Stomach (tissue), 8 donors: ENCODE measurements at regions not wholly inside any gene's neighbourhood (a gene's known extent, or its start where the extent isn't known, plus 50 kb on each side); places are given as distances from the start of the nearest gene placed in this dataset.

Experiments used
- DNase-seq, 2 donors: peaks; one replicate each; pipeline versions ENCODE4 v3.0.0 to v3.0.0-alpha.2; 2013 to 2019
- H3K27ac ChIP-seq, 5 donors: fragments of 200-600 bp in 4 of 5; sonication (generic) in 4 of 5; one replicate each; pipeline ENCODE4 v1.5.1; 2013 to 2019; ENCODE audit warnings: mild to moderate bottlenecking in 1 of 5, moderate library complexity in 1 of 5
- H3K27me3 ChIP-seq, 3 donors: fragments of 200-600 bp; sonication (generic); one replicate each; pipeline ENCODE4 v1.5.1; 2017 to 2019; ENCODE audit warnings: mixed run types in 1 of 3
- H3K36me3 ChIP-seq, 4 donors: fragments of 200-600 bp; sonication (generic); 1 replicate in 3 of 4; 2 replicates in 1 of 4; pipeline ENCODE4 v1.5.1; 2016 to 2019
- H3K4me1 ChIP-seq, 4 donors: fragments of 200-600 bp; sonication (generic); one replicate each; pipeline ENCODE4 v1.5.1; 2016 to 2019
- H3K4me3 ChIP-seq, 4 donors: fragments of 200-600 bp; sonication (generic) in 3 of 4; one replicate each; pipeline ENCODE4 v1.5.1; 2016 to 2019; ENCODE audit warnings: mild to moderate bottlenecking in 1 of 4
- H3K9me3 ChIP-seq, 4 donors: fragments of 200-600 bp; sonication (generic); one replicate each; pipeline ENCODE4 v1.5.1; 2016 to 2019
- EP300 ChIP-seq: sonication (generic); formaldehyde crosslinking; IDR thresholded peaks from one replicate; pipeline ENCODE4 v1.6.1; 2017; ENCODE audit warnings: antibody characterized with exemption
- POLR2A ChIP-seq, 4 donors: fragments of 450-650 bp; IDR thresholded peaks; one replicate each; pipeline ENCODE4 v1.6.1; 2016; ENCODE audit warnings: antibody characterized with exemption in 4 of 4, control low read depth in 2 of 4, mild to moderate bottlenecking in 1 of 4, moderate library complexity in 1 of 4
- POLR2AphosphoS5 ChIP-seq, 3 donors: sonication (generic); formaldehyde crosslinking; IDR thresholded peaks; one replicate each; pipeline ENCODE4 v1.6.1; 2016; ENCODE audit warnings: antibody characterized with exemption in 3 of 3
- WGBS, 5 donors: extraction: QIAGEN DNeasy Blood & Tissue Kit in 3 of 5; methylation state at CpG; one replicate each; pipeline versions ENCODE4 v1.1.5 to v1.1.7; 2013 to 2018; 5-methylcytosine and 5-hydroxymethylcytosine counted together
- intact Hi-C: fragments of 100-400 bp; cut with DNase I; formaldehyde crosslinking; loops from one replicate; pipeline ENCODE4 v1.15.1; 2023; ENCODE audit warnings: low total_unique reads
- TF ChIP-seq, protein P1 (sequence below), 7 experiments: fragments of 450-650 bp in 4 of 7; fragments of 200-600 bp in 3 of 7; sonication (generic) in 3 of 7; IDR thresholded peaks; one replicate each; pipeline ENCODE4 v1.5.1; 2016 to 2019; ENCODE audit warnings: antibody characterized with exemption in 7 of 7, control low read depth in 2 of 7, mild to moderate bottlenecking in 1 of 7
- donor health status: healthy with polysubstance abuse.
- donor health status: Bipolar disorder and iron deficiency.
- donor health status: healthy.

- no peak for TF ChIP-seq POLR2AphosphoS5 (IDR thresholded peaks at IDR 0.05)
- TF ChIP-seq, protein P1, sequence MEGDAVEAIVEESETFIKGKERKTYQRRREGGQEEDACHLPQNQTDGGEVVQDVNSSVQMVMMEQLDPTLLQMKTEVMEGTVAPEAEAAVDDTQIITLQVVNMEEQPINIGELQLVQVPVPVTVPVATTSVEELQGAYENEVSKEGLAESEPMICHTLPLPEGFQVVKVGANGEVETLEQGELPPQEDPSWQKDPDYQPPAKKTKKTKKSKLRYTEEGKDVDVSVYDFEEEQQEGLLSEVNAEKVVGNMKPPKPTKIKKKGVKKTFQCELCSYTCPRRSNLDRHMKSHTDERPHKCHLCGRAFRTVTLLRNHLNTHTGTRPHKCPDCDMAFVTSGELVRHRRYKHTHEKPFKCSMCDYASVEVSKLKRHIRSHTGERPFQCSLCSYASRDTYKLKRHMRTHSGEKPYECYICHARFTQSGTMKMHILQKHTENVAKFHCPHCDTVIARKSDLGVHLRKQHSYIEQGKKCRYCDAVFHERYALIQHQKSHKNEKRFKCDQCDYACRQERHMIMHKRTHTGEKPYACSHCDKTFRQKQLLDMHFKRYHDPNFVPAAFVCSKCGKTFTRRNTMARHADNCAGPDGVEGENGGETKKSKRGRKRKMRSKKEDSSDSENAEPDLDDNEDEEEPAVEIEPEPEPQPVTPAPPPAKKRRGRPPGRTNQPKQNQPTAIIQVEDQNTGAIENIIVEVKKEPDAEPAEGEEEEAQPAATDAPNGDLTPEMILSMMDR (IDR thresholded peaks at IDR 0.05): no peak
- no peak for TF ChIP-seq POLR2A (IDR thresholded peaks at IDR 0.05)
- TF ChIP-seq EP300: no peak
- H3K9me3 ChIP-seq: no peaks in the 10 kb centered on the region
- DNase-seq: no peak
- 89 to 93% (median 90%) methylated on average over 5 of the region's 5 CpGs for WGBS, 5 donors
- no peaks in the 10 kb centered on the region for H3K4me1 ChIP-seq
- intact Hi-C loops: no loop called here
- no peaks in the 10 kb centered on the region for H3K27me3 ChIP-seq
- H3K4me3 ChIP-seq: no peak overlapping the region
- no peaks in the 10 kb centered on the region for H3K36me3 ChIP-seq
- H3K27ac ChIP-seq: no peak overlapping the region
These were observed 51.3 kb upstream of the LEF1 start for GRCh38 chr4:108219998-108220397.
